HPDE6-E6E7 (cell line): ENCODE measurements at regions not wholly inside any gene's neighbourhood (a gene's known extent, or its start where the extent isn't known, plus 50 kb on each side); places are given as distances from the start of the nearest gene placed in this dataset.

Source experiments
- DNase-seq: peaks from one replicate; pipeline ENCODE4 v3.0.0; 2011; ENCODE audit warnings: missing footprints; ENCODE audit errors: extremely low spot score

GRCh38 chr17:79446399-79447009, 164.3 kb downstream of the RBFOX3 start:
- no peak for DNase-seq

GRCh38 chr17:79444198-79444597, 166.7 kb downstream of the RBFOX3 start:
- DNase-seq, result no peak

DNA sequence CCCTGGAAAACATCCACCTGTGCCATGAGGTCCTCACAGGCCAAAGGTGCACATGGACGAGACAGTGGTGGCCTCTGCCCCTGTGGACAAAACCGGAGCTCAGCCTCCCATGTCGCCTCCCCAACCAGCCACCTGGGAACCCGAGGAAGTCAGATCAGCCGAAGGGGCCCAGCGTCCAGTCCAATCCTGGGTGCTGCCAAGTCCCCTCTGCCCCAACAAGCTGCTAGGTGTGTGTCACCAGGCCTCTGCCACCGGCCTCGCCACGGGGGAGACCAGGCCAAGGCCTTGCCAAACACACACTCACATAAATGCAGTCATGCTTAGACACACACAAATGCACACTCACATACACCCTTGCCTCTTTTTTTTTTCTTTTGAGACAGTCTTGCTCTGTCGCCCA, 167.8 kb downstream of the RBFOX3 start:
- DNase-seq, result no peak

GRCh38 chr17:79441356-79442160, 169.3 kb downstream of the RBFOX3 start:
- no peak for DNase-seq

DNA sequence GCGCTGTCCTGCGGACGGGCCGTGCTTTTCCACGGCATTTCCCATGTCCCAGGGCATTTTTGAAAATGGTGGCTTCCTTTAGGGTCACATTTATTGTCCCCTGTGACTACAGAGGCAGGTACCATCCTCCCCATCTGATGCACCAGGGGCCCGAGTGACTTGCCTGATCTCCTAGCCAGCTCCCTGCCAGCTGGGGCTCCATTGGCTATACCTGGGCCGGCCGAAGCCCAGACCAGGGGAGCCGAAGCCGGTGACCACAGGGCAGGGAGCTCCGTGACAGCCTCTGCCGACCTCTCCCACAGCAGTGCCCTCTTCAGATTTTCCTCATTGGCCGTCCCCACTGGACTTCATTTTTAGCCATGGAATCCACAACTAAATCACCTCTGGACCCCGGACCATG, 170.6 kb downstream of the RBFOX3 start:
- no peak for DNase-seq

DNA sequence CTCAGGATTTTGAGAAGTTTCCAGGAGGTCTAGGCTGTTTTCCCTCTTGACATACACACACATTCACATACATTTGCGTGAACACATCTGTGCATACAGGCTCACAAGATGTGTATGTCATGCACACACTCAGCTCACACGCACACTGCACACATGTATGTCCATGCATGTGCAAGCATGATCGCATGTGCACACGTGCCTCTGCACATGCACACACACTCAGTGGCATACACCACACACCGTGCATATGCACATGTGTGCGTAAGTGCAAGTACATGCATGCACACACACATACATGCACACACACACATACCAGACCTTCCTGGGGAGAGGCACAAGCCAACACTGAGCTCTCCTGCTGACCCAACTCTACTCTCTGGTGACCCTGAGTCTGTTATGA, 171.4 kb downstream of the RBFOX3 start:
- DNase-seq, result no peak

- no peak for DNase-seq
Measured at GRCh38 chr17:79438546-79439334, 172.1 kb downstream of the RBFOX3 start.

DNA sequence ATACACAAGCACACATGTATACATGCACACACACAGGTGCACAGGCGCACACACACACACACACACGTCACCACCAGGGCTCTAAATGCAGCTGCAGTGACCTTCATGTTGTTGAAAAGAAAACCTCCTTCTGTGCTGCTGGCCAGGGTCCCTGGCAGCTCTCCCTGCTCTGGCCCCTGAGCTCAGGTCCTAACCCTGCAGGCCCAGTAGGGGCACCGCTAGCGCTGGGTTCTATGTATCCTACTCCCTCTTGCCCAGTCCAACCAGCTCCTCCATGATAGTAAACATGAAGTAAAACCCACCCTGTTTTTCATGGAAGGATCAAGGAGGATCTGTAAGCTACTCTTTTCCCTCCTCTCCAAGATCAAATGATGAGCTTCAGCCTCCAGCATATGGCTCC, 172.8 kb downstream of the RBFOX3 start:
- DNase-seq, result no peak

DNA sequence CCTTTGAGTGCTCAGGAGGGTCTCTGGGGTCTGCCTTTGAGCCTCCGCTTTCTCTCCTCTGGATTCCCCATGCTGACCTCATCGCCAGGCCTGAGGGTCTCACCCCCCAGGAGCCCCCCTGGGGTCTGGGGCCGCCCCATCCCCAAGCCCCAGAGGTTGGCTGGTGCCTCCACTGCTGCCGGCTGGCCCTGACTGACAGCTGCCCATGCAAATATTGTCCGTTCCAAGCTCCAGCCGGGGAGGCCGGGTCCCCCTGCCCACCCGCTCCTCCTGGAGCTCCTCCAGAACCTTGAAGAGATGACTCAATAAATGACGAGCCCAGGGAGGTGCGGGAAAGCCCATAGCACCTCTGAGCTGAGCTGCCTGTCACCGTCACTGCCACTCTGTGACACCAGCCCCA, 173.8 kb downstream of the RBFOX3 start:
- no peak for DNase-seq

GRCh38 chr17:79435962-79436361, 174.9 kb downstream of the RBFOX3 start:
- no peak for DNase-seq

DNA sequence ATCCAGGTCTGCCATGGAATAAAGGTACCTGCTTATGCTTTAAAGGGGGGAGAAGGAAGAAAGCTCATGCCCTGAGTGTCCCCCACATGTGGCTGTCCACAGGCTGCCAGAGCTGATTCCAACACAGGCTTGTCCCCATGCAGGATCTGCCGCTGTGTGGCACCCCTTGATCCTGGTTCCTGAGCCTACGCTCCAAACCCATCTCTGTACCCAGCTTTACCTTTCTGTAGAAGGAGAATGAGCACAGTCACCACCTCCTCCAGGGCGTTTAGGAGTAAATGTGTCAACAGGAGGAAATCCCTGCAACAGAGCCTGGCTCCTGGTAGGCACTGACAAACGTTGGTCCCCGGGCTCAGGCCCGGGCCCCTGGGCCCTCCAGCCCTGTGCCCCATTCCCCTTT, 175.6 kb downstream of the RBFOX3 start:
- no peak for DNase-seq

- DNase-seq, result no peak
Measured at GRCh38 chr17:79434215-79434614, 176.6 kb downstream of the RBFOX3 start.

GRCh38 chr17:79433379-79433778, 177.5 kb downstream of the RBFOX3 start:
- no peak for DNase-seq

- DNase-seq, result no peak
Measured at GRCh38 chr17:79431175-79431574, 179.7 kb downstream of the RBFOX3 start.

- no peak for DNase-seq
Measured at GRCh38 chr17:79429864-79430494, 180.9 kb downstream of the RBFOX3 start.

- no peak for DNase-seq
Measured at GRCh38 chr17:79428988-79429387, 181.9 kb downstream of the RBFOX3 start.

DNA sequence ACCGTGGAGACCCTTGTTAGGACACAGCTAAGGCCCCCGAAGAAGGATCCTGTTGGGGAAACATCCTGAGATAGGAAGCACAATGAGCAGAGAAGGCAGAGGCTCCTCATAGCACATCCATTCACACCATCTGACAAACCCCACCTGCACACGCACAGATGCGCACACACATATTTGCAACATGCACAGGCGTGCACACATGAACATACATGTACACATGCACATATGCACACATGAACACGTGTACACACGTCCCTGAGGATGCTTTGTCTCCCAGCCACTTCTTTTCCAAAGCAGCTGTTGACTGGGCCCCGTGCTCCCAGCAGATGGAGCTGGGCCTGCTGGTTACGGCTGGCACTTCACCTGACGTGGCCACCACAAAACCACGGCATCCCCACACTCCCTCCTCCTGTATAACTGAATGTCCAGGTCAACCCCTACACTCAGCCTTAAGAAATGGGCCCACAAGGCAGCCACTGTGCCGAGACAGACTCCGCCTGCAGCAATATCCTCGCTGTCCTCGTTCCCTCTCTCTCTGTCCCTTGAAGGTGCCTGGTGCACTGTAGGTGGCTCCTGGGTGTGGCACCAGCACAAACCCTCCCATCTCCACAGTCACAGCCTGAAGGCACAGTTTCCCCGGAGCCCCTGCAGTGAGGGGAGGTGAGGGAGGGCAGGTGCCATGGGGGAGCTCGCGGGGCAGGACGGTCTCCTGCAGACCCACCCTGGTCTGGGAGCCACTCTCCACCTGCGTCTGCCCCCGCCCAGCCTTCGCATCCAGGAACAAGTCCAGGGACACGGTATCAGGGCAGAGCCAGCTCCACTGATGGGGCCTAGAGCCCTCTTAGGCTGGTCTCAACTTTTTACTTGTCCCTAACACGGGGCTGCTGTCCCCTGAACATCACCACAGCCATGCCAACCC, 183.0 kb downstream of the RBFOX3 start:
- no peak for DNase-seq

- no peak for DNase-seq
Measured at GRCh38 chr17:79425686-79426085, 185.2 kb downstream of the RBFOX3 start.

- no peak for DNase-seq
Measured at GRCh38 chr17:79424471-79425185, 186.2 kb downstream of the RBFOX3 start.

GRCh38 chr17:79423811-79424465, 186.9 kb downstream of the RBFOX3 start:
- DNase-seq, result no peak
